A172 (cell line): ENCODE measurements at regions not wholly inside any gene's neighbourhood (a gene's known extent, or its start where the extent isn't known, plus 50 kb on each side); places are given as distances from the start of the nearest gene placed in this dataset.

ENCODE experiments used
- DNase-seq: peaks from one replicate; pipeline ENCODE4 v3.0.0-alpha.2; 2015; ENCODE audit warnings: low spot score

- DNase-seq, result peak; percentile 3
Measured at GRCh38 chr9:13351778-13352386, 72.4 kb upstream of the MPDZ start.

- DNase-seq, result no peak
Measured at GRCh38 chr9:13332571-13332970, 53.1 kb upstream of the MPDZ start.

- no peak for DNase-seq
Measured at GRCh38 chr9:13331320-13331719, 51.8 kb upstream of the MPDZ start.

- no peak for DNase-seq
Measured at GRCh38 chr9:13330396-13331004, 51.0 kb upstream of the MPDZ start.
